Adrenal gland (tissue), 9 donors: ENCODE measurements at regions not wholly inside any gene's neighbourhood (a gene's known extent, or its start where the extent isn't known, plus 50 kb on each side); places are given as distances from the start of the nearest gene placed in this dataset.

Source experiments
- DNase-seq, 7 donors: peaks; one replicate each; pipeline ENCODE4 v3.0.0-alpha.2; 2019 to 2020
- H3K27ac ChIP-seq, 5 donors: fragments of 200-600 bp; sonication (generic) in 4 of 5; 1 replicate in 3 of 5; 2 replicates in 2 of 5; pipeline versions ENCODE4 v1.5.1 to v1.8.0; 2016 to 2020; ENCODE audit warnings: mild to moderate bottlenecking in 1 of 5
- H3K27me3 ChIP-seq: fragments of 200-600 bp; 2 replicates; pipeline ENCODE4 v1.8.0; 2021
- H3K36me3 ChIP-seq, 2 donors: fragments of 200-600 bp; replicated peaks in 1 of 2; 1 replicate in 1 of 2; 2 replicates in 1 of 2; pipeline versions ENCODE4 v1.5.1 to v1.8.0; 2018 to 2022
- H3K4me1 ChIP-seq, 2 donors: fragments of 200-600 bp; replicated peaks in 1 of 2; 1 replicate in 1 of 2; 2 replicates in 1 of 2; pipeline versions ENCODE4 v1.5.1 to v1.8.0; 2018 to 2021
- H3K4me3 ChIP-seq, 4 donors: fragments of 200-600 bp; sonication (generic) in 3 of 4; one replicate each; pipeline ENCODE4 v1.5.1; 2016 to 2018
- H3K9me3 ChIP-seq, 3 donors: fragments of 200-600 bp; sonication (generic) in 1 of 3; replicated peaks in 1 of 3; 1 replicate in 2 of 3; 2 replicates in 1 of 3; pipeline versions ENCODE4 v1.5.1 to v1.8.0; 2016 to 2021
- CTCF ChIP-seq, 6 experiments: fragments of 450-650 bp in 4 of 6; fragments of 200-600 bp in 2 of 6; sonication (generic) in 1 of 6; IDR thresholded peaks; 1 replicate in 5 of 6; 2 replicates in 1 of 6; pipeline versions ENCODE4 v1.5.1 to v1.8.0; 2016 to 2021; ENCODE audit warnings: antibody characterized with exemption in 6 of 6, mild to moderate bottlenecking in 2 of 6, moderate library complexity in 1 of 6
- POLR2A ChIP-seq, 2 donors: fragments of 450-650 bp; IDR thresholded peaks; one replicate each; pipeline ENCODE4 v1.6.1; 2017; ENCODE audit warnings: antibody characterized with exemption in 2 of 2, mild to moderate bottlenecking in 2 of 2, moderate library complexity in 1 of 2
- WGBS, 4 donors: extraction: QIAGEN DNeasy Blood & Tissue Kit in 2 of 4; methylation state at CpG; one replicate each; pipeline versions ENCODE4 v1.1.5 to v1.1.7; 2013 to 2017; 5-methylcytosine and 5-hydroxymethylcytosine counted together
- intact Hi-C, 2 donors: fragments of 100-400 bp; cut with DNase I; formaldehyde crosslinking; loops; one replicate each; pipeline versions ENCODE4 v1.14.1 to v1.15.0; 2022 to 2023
- donor health status: healthy with polysubstance abuse.
- donor health status: Bipolar disorder and iron deficiency.
- donor health status: DM: yes; HTN: yes; CAD: no.
- donor health status: DM: no; HTN: no; CAD: no.
- donor health status: DM: no; HTN: no; CAD: no.

- Histone ChIP-seq H3K4me3 (no peak overlapping the region), H3K36me3 (no peaks in the 10 kb centered on the region), H3K27me3 (no peaks in the 10 kb centered on the region), H3K9me3 (no peaks in the 10 kb centered on the region), H3K27ac (no peak overlapping the region), H3K4me1 (no peaks in the 10 kb centered on the region)
- TF ChIP-seq CTCF (IDR thresholded peaks at IDR 0.05) = no peak
- WGBS, 4 donors = 53 to 60% (median 58%) methylated on average over 2 of the region's 2 CpGs
- peak in 1 of 7 donors; percentile 5 for DNase-seq
- intact Hi-C loops = no loop called here
Measured at GRCh38 chr1:221074332-221074731, 195.1 kb downstream of the HLX start.

DNA sequence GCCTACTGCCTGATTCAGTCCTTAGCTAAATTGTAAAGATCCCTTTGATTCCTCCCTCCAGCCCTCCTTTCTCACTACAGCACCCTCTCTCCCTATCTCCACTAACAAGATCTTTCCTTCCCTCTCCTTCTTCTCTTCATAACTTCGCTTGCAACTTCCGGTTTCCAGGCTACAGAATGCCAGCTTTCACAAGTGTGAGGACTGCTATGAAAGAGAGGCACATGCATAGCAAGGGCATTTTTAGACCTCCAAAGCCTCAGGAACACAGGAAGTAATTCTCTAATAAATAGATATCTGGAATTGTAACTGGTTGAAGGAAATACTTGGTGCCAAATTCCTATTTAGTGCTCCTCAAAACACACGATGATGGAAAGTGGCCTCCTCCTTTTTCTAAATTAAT is 196.7 kb downstream of the HLX start:
- H3K27ac ChIP-seq = no peak overlapping the region
- WGBS, 4 donors = 35 to 51% (median 40%) methylated on average over 3 of the region's 3 CpGs
- no peak for TF ChIP-seq CTCF (IDR thresholded peaks at IDR 0.05)
- no peak for TF ChIP-seq POLR2A (IDR thresholded peaks at IDR 0.05)
- H3K9me3 ChIP-seq = no peaks in the 10 kb centered on the region
- no peaks in the 10 kb centered on the region for H3K36me3 ChIP-seq
- intact Hi-C loops = no loop called here
- H3K27me3 ChIP-seq = no peaks in the 10 kb centered on the region
- DNase-seq = no peak
- H3K4me3 ChIP-seq = no peak overlapping the region
- H3K4me1 ChIP-seq = no peaks in the 10 kb centered on the region

DNA sequence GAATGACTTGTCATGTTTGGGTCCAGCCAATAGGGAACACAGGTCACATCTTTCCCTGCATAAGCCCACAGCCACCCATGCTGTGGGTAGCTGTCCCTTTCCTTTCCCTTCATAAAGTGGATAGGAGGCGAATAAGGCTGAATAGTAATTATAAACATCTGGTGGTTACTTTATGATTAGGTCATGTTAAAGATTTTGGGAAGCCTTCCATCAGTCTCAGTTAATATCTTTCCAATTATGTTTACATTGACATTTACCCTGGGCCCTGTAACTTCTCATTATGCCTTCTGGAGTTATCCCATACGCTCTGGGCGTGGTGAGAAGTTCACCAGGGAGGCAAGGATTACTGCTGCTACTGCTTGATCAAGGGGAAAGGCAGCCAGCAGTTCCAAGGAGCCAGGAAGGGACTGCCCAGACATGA is 197.2 kb downstream of the HLX start:
- TF ChIP-seq POLR2A (IDR thresholded peaks at IDR 0.05) (no peak), CTCF (IDR thresholded peaks at IDR 0.05) (no peak)
- Histone ChIP-seq H3K27me3 (no peaks in the 10 kb centered on the region), H3K9me3 (no peaks in the 10 kb centered on the region), H3K4me3 (no peak overlapping the region), H3K27ac (no peak overlapping the region), H3K4me1 (no peaks in the 10 kb centered on the region), H3K36me3 (no peaks in the 10 kb centered on the region)
- no peak for DNase-seq
- WGBS, 4 donors = 60 to 69% (median 67%) methylated on average over 3 of the region's 3 CpGs
- intact Hi-C loops = no loop called here

DNA sequence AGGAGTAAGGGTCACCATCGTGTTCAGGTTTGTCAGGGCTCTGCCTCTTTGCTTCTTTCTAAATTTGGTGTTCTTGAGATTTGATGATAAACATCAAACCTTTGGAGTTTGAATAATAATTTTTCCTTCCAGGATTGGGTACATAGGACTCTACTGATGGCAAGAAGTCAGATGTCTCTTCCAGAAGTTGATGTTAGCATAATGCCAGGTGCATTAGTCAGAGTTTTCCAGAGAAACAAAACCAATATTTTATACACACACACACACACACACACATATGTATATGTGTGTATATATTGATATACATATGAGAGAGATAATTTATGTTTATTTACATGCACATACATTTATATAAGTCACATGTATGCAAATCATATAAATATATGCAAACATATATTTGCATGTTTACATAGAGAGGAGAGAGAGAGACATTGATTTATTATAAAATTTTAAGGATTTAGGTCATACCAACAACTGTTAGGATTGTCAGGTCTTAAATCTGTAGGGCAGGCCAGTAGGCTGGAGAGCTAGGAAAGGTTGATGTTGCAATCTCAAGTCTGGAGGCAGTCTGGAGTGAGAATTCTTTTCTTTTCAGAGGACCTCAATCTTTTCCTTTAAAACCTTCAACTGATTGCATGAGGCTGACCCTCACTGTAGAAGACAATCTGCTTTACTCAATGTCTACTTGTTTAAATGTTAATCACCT is 199.2 kb downstream of the HLX start:
- 74 to 82% (median 77%) methylated on average over 1 of the region's 1 CpG for WGBS, 4 donors
- Histone ChIP-seq H3K27me3 (no peaks in the 10 kb centered on the region), H3K27ac (no peak overlapping the region), H3K36me3 (no peaks in the 10 kb centered on the region), H3K4me1 (no peaks in the 10 kb centered on the region), H3K4me3 (no peak overlapping the region), H3K9me3 (no peaks in the 10 kb centered on the region)
- TF ChIP-seq CTCF (IDR thresholded peaks at IDR 0.05) = no peak
- no peak for TF ChIP-seq POLR2A (IDR thresholded peaks at IDR 0.05)
- DNase-seq = no peak
- intact Hi-C loops = no loop called here
